NCI-H1105 treated with DMSO at 0.1 percent for 48 hours (cell line): ENCODE measurements at regions not wholly inside any gene's neighbourhood (a gene's known extent, or its start where the extent isn't known, plus 50 kb on each side); places are given as distances from the start of the nearest gene placed in this dataset.

Source experiments
- DNase-seq: peaks from one replicate; lab custom pipeline; 2025; lab: John Stamatoyannopoulos, UW

DNA sequence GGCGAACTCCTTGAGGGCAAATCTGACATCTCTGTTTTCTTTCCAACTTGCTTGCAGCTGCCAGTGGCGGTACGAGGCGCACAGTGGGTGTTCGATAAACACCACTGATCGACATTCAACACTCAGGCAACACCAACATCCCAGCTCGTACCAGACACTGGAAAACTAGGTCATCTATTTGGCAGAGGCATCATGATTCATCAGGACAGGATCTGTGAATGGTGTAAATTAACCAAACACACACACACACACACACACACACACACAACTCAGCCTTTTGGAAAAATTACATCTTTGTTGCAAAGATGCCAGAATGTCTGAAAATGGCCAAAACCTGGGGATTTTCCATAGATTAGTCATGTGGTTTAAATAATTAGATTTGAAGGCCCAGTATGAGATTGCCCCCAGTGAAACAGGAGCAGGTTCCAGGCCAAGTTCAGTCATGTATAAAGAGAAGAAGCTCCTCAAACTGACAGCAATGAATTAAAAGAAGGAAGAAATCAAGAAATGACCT, 150.5 kb upstream of the NCKAP5 start:
- DNase-seq: no peak

DNA sequence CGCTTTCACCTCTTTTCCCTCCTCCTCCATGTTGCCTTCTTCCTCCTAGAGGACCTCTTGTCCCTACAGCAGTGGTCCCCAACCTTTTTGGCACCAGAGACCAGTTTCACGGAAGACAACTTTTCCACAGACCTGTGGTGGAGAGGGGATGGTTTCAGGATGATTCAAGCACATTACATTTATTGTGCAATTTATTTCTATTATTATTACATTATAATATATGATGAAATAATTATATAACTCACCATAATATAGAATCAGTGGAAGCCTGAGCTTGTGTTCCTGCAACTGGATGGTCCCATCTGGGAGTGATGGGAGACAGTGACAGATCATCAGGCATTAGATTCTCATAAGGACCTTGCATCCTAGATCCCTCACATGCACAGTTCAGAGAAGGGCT, 152.2 kb upstream of the NCKAP5 start:
- DNase-seq: no peak

DNA sequence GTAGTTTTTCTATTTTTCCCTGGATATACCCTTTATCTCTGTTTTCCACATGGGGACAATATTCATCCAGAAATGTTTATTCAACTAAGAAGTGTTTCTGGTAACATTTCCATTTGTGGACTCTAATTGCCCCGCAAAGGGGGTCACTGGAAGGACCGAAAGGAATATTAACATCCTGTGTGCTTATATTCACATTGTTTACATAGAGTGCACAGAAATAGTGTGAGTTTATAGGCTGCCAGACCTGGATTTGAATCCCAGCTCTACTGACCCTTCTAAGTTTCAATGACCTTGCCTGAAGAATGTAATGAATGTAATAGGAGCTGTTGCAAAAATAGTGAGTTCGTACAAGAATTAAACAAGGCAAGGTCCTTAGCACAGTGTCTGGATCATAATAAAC, 152.9 kb upstream of the NCKAP5 start:
- DNase-seq: no peak

DNA sequence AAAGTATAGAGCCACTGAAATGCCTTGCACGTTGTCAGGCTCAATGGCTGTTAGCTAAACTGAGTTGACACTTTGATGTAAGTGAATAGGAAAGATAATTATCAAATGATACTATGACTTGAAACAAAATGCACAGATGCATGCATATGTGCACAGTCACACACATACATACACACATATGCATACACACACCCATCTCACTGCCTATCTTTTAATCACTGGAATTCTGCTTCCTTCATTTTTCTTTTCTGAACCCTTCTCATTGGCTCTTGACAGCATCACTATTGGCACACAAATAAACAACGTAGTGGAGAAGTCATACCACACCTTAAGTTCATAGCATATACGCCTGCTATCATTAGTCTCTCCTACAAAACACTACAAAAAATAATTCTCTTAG, 154.9 kb upstream of the NCKAP5 start:
- DNase-seq: no peak

DNA sequence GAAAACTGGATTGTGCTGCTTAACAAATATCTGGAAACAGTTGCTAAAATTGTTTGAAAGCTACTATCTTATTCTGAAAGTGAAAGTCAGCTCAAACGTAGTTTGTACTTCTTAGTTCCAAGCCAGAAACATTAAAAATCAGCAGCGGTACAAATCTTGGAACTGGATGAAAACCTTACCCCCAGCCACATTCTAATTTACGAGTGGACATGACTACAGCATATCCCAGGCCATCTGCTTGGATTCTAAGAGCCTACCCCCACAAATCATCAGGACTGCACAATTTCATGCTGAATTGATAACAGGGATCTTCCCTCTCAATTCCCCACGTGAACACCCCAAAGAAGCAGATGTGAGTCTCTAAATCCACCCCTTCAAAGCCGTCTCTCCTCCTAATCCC, 158.7 kb upstream of the NCKAP5 start:
- DNase-seq: no peak

DNA sequence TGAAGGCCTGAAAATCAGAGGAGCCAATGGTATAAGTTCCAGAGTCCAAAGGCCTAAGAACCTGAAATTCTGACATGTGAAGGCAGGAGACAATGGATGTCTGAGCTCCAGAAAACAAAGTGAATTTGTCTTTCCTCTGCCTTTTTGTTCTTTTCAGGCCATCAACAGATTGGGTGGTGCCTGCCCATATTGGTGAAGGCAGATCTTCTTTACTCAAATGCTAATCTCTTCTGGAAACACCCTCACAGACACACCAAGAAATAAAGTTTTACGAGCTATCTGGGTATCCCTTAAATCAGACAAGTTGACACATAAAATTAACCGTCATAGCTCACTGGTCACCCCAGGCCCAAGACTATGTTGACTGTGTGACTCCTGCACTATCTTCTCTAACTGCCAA, 163.8 kb upstream of the NCKAP5 start:
- DNase-seq: no peak

DNA sequence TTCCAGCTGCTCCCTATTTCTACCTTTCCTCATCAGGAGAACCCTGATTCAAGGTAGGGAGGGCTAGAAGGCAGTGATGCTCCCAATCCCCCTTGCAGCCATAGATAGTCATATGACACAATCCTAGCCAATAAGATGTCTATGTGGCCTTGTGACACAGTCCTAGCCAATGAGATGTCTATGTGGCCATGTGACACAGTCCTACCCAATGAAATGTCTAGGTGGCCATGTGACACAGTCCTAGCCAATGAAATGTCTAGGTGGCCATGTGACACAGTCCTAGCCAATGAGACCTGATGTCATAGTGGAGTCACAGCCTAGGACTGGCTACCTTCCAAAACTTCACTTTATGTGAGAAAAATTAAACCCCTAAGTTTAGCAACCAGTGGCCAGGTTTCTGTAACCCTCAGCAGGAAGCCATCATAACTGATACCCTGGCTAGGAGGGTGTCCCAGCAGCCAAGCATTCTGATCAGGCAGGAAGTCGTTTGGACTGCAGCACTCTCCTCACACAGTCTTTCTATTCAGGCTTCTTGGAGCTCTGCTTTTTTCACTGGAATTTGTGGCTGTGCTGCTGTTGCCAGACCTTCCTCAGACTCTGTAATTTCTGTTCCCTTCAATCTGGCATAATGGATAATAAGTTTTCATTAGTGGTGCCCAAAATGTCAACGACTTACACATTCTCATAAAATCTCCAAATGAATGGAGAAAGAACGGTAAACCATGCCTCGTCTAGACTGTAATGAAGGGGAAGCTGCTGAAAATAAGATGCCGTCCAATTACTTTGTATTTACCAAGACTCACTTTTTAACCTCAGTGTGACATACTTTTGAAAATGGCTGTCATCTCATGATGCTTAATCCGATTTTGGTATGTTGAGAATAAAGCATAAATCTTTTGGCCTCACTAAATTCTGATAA, 165.0 kb upstream of the NCKAP5 start:
- DNase-seq: no peak

DNA sequence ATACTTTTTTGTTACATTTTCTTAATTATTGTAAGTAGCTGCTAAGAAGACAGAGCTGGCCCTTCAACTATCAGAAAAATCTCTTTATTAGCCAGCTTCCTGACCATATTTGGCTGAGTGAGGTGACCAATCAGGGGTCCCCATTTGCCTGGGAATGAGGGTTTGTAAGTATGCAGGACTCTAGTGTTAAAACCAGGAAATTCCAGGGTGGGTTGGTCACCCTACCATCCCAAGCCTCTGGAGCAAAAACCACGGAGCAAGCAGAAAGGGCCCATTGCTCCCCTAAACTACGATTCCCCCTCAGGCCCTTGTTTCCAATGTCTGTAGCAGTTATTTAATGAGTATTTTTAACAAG, 165.6 kb upstream of the NCKAP5 start:
- no peak for DNase-seq

DNA sequence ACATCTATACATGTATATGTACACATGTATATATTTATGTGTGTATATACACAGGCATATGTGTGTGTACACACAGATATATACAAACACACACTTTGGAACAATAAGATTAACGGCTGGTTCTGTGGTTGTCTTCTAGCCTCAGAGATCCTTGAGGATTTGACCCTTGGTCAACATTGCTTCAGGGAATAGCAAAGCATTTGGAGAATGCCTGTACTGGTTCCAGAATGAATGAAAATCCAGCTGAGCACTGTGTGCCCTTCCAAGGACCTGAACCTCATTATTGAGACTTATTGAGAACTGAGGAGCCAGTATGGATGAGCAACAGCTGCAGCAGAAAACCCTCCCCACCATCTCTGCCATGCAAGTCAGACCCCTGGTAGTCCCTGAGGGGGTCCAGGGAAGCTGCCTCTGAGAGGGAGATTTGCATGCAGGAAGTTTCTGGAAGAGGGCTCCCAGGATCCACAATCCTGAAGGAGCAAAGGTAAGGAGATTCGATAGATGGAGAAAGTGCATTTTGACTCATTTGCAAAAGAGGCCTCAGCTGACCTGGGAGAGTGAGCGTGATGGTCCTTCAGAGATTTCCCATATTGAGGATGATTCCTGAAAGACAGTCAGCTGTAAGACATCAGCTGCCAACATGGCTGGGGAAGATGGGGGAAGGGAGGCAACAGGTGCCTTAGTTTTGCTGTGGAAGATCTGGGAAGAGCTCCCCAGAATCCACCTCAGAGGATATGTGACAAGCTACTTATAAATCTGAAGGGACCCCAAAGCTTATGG, 166.6 kb upstream of the NCKAP5 start:
- no peak for DNase-seq

DNA sequence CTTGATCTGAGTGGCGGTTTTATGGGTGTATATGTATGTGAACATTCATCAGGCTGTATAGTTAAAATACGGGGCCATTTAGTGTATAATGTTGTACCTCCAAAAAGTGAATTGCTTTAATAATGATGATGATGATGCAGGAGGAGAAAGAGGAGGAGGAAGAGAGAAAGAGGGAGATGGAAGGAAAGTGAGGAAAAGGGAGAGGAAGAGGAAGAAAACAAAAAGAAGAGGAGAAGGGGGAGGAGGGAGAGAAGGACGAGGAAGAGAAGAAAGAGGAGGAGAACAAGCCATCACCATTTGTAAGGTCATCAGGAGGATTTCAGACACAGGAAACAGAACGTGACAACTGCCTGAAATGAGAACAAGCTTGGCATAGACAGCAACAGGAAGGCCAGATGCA, 168.4 kb upstream of the NCKAP5 start:
- no peak for DNase-seq

DNA sequence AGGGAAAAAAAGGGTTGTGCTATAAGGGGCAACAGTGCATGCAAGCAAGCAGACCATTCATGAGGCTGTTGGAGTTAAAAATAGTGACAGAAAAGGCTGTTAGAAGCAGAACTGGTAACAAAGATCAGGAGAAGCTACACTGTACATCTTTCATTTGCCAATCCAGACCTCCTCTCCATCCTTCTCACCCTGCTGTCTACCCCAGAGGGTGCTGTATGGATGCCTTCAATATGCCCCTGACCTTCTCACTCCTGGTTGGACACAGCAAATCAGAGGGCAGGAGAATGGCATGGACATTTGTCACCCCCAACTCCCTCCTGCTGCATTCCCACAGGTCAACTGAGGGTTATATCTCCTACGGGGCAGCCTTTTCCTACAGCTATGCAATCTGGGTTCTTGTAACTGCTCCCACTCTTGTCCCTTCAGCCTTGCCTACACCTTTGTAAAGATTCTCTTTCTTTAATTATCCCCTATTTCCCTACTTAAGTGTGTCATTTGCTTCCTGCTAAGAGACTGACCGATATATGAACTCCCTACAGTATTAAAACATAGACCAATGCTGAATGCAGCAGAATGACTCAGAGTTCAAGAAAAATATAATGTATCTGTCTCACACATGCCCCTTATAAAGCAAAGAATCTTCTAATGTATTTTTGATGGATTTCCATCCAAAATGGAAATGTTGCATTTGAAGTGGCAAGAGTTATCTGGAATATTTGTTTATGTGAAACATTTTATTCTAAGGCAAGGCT, 169.2 kb upstream of the NCKAP5 start:
- DNase-seq: no peak

DNA sequence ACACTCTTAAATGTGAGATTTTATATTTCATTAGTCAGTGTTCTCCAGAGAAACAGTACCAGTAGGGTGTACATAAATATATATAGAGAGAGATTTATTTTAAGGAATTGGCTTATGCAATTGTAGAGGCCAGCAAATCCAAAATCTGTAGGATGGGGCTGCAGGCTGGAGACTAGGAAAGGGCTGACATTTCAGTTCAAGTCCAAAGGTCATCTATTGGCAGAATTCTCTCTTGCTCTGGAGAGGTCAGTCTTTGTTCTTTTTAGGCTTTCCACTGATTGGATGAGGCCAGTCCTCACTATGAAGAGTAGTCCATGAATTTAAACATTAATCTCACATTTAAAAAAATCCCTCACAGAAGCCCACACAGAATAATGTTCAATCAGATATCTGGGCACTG, 170.8 kb upstream of the NCKAP5 start:
- no peak for DNase-seq

DNA sequence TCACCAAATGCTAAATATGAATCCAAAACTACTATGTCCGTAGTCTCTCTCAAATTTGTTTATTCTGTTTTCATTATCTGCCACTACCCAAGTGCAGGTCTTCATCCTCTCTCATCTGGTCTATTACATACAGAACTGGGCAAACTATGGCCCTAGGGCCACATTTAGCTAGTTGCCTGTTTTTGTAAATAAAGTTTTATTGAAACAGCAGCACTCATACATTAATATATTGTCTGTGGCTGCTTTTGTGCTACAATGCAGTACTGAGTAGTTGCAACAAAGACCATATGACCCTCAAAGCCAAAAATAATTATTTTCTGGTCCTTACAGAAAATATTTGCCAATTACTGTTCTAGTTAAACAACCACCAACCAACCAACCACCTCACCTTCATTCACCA, 172.2 kb upstream of the NCKAP5 start:
- no peak for DNase-seq

DNA sequence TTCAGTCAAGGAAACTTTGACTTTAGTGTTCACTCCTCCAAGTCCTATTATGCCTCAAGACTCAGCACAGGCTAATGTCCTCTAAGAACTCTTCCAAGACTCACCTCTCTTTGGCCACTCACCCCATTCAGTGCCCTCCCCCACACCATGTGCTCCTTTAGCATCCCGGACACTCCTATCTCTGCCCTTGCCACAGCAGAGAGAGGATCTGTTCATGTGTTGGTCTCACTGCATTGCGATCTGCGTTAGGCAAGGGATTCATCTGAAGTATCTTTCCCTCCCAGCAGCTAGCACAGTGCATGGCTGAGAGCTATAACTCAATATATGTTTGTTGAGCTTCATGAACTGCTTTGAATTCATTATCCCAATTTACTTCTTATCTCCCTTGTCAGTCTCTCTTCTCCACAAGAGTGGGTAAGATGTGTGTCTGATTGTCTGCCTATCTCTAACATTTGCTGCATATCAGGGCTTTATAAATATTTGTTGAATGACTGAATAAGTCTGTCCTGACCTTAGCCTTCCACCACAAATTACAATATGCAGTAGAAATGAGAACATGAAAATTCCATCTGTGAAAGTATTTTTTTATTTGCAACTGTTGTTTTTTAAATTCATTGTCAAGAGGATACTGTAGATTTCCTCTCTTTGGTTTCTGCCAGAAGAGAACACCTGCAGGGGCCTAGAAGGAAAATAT, 179.9 kb upstream of the NCKAP5 start:
- no peak for DNase-seq

DNA sequence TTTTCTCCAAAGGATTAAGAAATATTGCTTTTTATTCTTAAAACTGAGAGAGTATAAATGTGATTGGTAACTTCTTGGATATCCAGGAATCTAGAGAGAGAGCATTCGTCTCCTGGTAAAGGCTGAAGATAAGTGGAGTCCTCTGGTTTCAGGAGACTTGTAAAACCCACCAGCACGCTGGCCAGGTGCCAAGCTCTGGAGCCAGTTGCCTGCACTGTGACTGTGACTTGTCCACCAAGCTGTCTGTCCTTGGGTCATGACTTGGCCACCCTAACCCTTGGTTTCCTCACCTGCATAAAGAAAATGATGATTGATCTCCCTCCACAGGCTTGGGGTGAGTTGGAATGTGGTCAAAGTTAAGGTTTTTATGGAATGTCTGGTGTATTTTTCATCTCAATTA, 185.4 kb upstream of the NCKAP5 start:
- DNase-seq: no peak

DNA sequence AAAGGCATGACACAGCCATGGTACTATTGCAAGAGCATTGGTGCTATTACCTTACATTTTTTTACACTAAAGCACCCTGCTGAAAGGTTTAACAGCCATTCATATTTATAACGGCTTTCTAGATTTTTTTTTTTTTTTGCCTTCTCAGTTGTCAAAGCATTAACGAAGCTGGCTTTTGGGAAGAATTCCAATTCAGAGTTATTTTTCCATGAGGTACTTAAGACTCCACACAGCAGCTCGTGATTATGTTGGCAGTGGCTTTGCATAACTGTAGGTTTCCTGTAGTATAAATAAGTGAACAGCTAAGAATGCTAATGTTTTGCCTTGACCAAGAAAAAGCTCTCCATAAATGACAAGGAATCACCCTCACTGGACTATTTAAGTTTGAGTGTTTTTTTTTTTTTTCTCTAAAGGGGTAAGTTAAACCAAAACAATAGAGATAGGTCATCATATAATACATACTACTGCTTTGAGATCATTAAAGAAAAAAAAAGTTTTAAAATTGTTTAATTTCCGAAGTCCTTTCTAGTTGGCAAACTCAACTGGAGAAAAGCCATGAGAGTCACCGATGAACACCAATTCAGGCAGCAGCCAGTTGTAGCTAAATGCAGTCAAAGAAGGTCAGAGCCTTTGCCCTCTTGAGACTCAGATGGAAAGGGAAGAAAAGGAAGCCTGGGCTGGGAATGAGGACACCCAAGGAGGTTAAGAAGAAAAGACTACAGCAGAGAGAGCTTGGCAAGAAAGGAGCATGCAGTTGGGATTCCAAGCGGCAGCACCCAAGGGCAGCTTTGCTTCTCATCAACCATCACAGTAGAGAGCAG, 187.4 kb upstream of the NCKAP5 start:
- DNase-seq: peak; percentile 27

DNA sequence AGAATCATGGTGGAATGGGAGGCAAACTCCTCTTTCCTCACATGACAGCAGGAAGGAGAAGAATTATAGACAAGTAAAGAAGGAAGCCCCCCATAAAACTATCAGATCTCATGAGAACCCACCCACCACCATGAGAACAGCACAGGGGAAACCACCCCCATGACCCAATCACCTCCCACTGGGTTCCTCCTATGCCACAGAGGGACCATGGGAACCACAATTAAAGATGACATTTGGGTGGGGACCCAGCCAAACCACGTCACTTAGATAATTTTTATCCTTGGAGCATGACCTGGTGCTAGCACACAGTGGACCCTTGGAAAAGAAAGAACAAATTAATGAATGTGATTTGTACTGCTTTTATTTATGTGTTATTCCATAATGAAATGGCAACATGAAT, 188.6 kb upstream of the NCKAP5 start:
- no peak for DNase-seq

DNA sequence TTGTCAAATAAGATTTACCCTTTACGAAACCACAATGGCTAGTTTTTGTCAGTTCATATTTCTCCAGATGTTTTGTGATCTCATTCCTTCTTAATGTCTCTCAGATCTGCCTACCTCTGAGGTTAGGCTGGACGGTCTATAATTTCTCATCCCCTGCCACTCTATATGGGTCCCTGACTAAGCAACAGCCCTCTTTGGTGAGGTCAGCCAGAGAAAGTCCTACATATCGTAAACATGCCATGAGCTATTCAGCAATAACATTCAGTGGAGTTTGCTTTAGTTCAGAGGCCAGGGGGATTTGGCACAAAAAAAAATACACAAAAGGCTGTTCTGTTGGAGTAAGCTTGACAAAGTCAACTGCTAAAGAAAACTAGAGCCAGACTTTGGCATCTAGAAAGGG, 192.1 kb upstream of the NCKAP5 start:
- no peak for DNase-seq

DNA sequence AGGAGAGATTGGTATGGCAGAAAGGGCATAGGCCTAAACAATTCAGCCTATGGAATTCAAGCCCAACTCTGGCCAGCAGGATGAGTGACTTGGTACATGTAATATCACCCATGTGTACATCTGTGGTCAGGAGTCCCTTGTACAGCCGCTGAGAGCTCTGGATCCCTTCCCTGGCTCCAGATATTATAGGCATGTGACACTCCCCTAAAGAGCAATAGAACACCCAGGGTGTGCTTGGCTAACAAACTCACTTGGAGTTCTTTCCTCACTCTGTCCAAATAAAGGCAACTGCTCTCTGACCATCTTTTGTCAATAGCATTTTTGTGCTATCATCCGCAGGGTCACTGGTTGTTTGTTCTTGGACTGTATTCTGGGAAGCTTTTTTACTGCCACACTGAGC, 197.4 kb upstream of the NCKAP5 start:
- DNase-seq: no peak

DNA sequence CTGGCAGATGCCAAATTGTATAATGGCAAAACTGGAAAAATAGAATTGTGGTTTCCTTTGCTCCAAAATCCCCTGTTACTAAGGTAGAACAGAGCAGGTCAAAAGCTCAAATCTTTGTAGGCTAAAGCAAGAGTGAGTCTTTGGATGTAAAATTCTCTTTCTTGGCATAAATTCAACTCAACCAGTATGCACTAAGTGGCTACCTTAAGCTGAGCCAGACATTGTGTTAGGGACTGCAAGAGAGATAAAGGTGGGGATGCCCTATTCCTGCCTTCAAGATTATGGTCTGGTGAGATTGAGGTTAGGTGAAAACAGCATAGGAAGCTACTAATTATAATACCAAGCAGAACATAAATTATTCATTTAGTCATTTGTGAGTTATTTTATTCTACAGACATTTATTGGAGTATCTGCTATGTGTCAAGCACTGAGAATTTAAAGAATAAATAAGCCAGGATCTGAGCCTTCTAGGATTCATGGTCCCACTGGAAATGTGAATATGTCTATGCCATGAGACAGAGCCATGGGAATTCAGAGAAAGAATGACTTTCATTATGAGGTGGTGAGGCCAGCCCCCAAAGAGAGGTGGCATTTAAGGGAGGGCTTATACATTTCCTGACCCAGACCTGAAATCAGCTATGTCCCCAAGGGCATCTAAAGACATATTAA, 198.0 kb upstream of the NCKAP5 start:
- no peak for DNase-seq

DNA sequence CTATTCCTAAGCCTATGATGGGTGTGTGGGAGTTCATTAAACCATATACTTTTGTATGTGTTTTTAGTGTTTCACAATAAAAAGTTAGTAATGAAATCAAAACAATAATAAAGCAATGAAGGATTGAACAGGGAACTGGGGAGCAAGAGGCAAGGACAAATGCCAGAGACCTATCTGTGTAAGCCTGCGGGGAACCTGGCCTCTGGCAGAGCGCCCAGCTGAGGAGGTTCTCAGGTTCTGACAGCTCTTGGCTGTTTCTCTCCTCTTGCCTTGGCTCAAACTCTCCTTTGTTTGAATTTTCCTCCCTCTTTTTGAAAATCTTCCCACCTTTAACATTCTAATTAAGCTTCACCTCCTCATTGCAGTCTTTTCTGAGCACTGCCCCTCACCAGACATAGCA, 200.0 kb upstream of the NCKAP5 start:
- no peak for DNase-seq
